ENCODE measurements at regions not wholly inside any gene's neighbourhood (a gene's known extent, or its start where the extent isn't known, plus 50 kb on each side); places are given as distances from the start of the nearest gene placed in this dataset.

- Histone ChIP-seq H3K79me2 (ENCODE audit: control insufficient read depth, insufficient read depth, low read length) (no peaks in the 10 kb centered on the region), H3K9ac (ENCODE audit: control insufficient read depth, extremely low read depth, insufficient read depth, low read length) (no peak overlapping the region), H3K36me3 (ENCODE audit: control insufficient read depth in 2 of 2, extremely low read depth in 1 of 2, insufficient read depth in 2 of 2, low read length in 2 of 2) (no peaks in the 10 kb centered on the region), H3K27me3 (ENCODE audit: control insufficient read depth, extremely low read depth, insufficient read depth, low read length) (no peaks in the 10 kb centered on the region), H3K27ac (ENCODE audit: control insufficient read depth, insufficient read depth, low read length) (no peak overlapping the region), H4K20me1 (ENCODE audit: control insufficient read depth, extremely low read depth, insufficient read depth, low read length) (no peaks in the 10 kb centered on the region), H3K9me1 (ENCODE audit: control insufficient read depth, extremely low read depth, insufficient read depth, low read length) (no peaks in the 10 kb centered on the region), H3K9me3 (ENCODE audit: control insufficient read depth, low read depth, low read length) (no peaks in the 10 kb centered on the region), H3K4me1 (ENCODE audit: control insufficient read depth, extremely low read depth, insufficient read depth, low read length) (no peaks in the 10 kb centered on the region), H3K4me3 (ENCODE audit: control insufficient read depth in 2 of 3, extremely low read depth in 1 of 3, insufficient read depth in 2 of 3, low read depth in 1 of 3, low read length in 3 of 3) (no peak overlapping the region), H3K4me2 (ENCODE audit: control insufficient read depth, extremely low read depth, insufficient read depth, low read depth, low read length) (no peak overlapping the region), H2AFZ (ENCODE audit: control insufficient read depth, low read length) (no peak overlapping the region)
- dilution Hi-C loops (cut with MboI; ENCODE audit: extremely low pct_ligation_motif_present, low sequenced_read_pairs): no loop called here
- FAIRE-seq: no peak
- no peak for DNase-seq (ENCODE audit: low read depth, low spot score)
- no peak for TF ChIP-seq EZH2 (IDR thresholded peaks at IDR 0.05; ENCODE audit: low read length)
- TF ChIP-seq, protein P1, sequence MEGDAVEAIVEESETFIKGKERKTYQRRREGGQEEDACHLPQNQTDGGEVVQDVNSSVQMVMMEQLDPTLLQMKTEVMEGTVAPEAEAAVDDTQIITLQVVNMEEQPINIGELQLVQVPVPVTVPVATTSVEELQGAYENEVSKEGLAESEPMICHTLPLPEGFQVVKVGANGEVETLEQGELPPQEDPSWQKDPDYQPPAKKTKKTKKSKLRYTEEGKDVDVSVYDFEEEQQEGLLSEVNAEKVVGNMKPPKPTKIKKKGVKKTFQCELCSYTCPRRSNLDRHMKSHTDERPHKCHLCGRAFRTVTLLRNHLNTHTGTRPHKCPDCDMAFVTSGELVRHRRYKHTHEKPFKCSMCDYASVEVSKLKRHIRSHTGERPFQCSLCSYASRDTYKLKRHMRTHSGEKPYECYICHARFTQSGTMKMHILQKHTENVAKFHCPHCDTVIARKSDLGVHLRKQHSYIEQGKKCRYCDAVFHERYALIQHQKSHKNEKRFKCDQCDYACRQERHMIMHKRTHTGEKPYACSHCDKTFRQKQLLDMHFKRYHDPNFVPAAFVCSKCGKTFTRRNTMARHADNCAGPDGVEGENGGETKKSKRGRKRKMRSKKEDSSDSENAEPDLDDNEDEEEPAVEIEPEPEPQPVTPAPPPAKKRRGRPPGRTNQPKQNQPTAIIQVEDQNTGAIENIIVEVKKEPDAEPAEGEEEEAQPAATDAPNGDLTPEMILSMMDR (optimal IDR thresholded peaks at IDR 0.05 in 1 of 3, IDR thresholded peaks at IDR 0.05 in 1 of 3, conservative IDR thresholded peaks at IDR 0.05 in 1 of 3; ENCODE audit: extremely low read depth in 1 of 3, insufficient read depth in 2 of 3, low read length in 3 of 3): no peak
These were observed 326.8 kb downstream of the HLX start for GRCh38 chr1:221206076-221206475.

DNA sequence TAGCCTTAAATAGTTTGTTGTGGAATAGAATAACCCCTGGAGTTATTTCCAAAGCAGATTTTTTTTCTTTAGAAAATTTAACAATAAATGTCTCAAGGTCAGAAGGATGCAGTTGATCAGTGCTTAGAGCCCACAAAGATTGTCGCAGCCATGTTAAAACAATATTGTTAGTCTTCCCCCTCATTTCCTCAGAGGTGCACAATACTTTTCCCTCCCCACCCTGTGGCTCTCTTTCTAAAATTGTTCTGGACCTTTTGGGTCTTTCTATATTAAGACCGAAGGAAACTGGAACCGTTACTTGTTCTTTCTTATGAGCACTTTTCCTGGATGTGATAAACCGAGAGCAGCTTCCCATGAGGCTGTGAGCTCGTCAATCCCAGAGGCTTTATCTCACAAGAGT, 333.7 kb downstream of the HLX start:
- no peak for FAIRE-seq
- dilution Hi-C loops (cut with MboI; ENCODE audit: extremely low pct_ligation_motif_present, low sequenced_read_pairs): no loop called here

More for the DNA sequence above, 333.7 kb downstream of the HLX start:
- Histone ChIP-seq H3K9ac (ENCODE audit: control insufficient read depth, extremely low read depth, insufficient read depth, low read length) (no peak overlapping the region), H3K9me3 (ENCODE audit: control insufficient read depth, low read depth, low read length) (no peaks in the 10 kb centered on the region), H3K27me3 (ENCODE audit: control insufficient read depth, extremely low read depth, insufficient read depth, low read length) (no peaks in the 10 kb centered on the region), H2AFZ (ENCODE audit: control insufficient read depth, low read length) (no peak overlapping the region), H3K4me2 (ENCODE audit: control insufficient read depth, extremely low read depth, insufficient read depth, low read depth, low read length) (no peak overlapping the region), H3K9me1 (ENCODE audit: control insufficient read depth, extremely low read depth, insufficient read depth, low read length) (no peaks in the 10 kb centered on the region), H3K4me1 (ENCODE audit: control insufficient read depth, extremely low read depth, insufficient read depth, low read length) (no peaks in the 10 kb centered on the region), H3K4me3 (ENCODE audit: control insufficient read depth in 2 of 3, extremely low read depth in 1 of 3, insufficient read depth in 2 of 3, low read depth in 1 of 3, low read length in 3 of 3) (no peak overlapping the region), H3K36me3 (ENCODE audit: control insufficient read depth in 2 of 2, extremely low read depth in 1 of 2, insufficient read depth in 2 of 2, low read length in 2 of 2) (no peaks in the 10 kb centered on the region), H3K79me2 (ENCODE audit: control insufficient read depth, insufficient read depth, low read length) (no peaks in the 10 kb centered on the region), H4K20me1 (ENCODE audit: control insufficient read depth, extremely low read depth, insufficient read depth, low read length) (no peaks in the 10 kb centered on the region), H3K27ac (ENCODE audit: control insufficient read depth, insufficient read depth, low read length) (no peak overlapping the region)
- TF ChIP-seq, protein P1 (optimal IDR thresholded peaks at IDR 0.05 in 1 of 3, IDR thresholded peaks at IDR 0.05 in 1 of 3, conservative IDR thresholded peaks at IDR 0.05 in 1 of 3; ENCODE audit: extremely low read depth in 1 of 3, insufficient read depth in 2 of 3, low read length in 3 of 3): no peak
- TF ChIP-seq EZH2 (IDR thresholded peaks at IDR 0.05; ENCODE audit: low read length): no peak
- no peak for DNase-seq (ENCODE audit: low read depth, low spot score)
